DOHH2 (cell line): ENCODE measurements at regions not wholly inside any gene's neighbourhood (a gene's known extent, or its start where the extent isn't known, plus 50 kb on each side); places are given as distances from the start of the nearest gene placed in this dataset.

Experiments used
- H3F3A ChIP-seq: fragments of 200-600 bp; sonication (generic), shearing (Covaris generic); 2 replicates; pipeline ENCODE4 v1.6.0; 2016; ENCODE audit warnings: antibody characterized with exemption, mild to moderate bottlenecking; ENCODE audit not compliant: control insufficient read depth, insufficient read depth
- H3K27ac ChIP-seq: fragments of 200-600 bp; sonication (generic); 2 replicates; pipeline ENCODE4 v1.5.1; 2014; ENCODE audit warnings: low read depth, mild to moderate bottlenecking, low read length, moderate library complexity
- H3K27me3 ChIP-seq: fragments of 200-600 bp; sonication (generic); 2 replicates; pipeline ENCODE4 v1.6.1; 2014; ENCODE audit warnings: mild to moderate bottlenecking, low read length, mixed read lengths; ENCODE audit not compliant: control insufficient read depth
- H3K36me3 ChIP-seq: fragments of 200-600 bp; sonication (generic); 2 replicates; pipeline ENCODE4 v1.6.1; 2014; ENCODE audit warnings: mild to moderate bottlenecking, low read length, moderate library complexity, mixed read lengths; ENCODE audit not compliant: control insufficient read depth
- H3K4me1 ChIP-seq: fragments of 200-600 bp; sonication (generic); 2 replicates; pipeline ENCODE4 v1.6.1; 2014; ENCODE audit warnings: mild to moderate bottlenecking, low read length, mixed read lengths; ENCODE audit not compliant: control insufficient read depth
- H3K4me2 ChIP-seq: fragments of 200-600 bp; sonication (generic); 2 replicates; pipeline ENCODE4 v1.6.0; 2014; ENCODE audit warnings: mild to moderate bottlenecking, low read length, moderate library complexity
- H3K4me3 ChIP-seq: fragments of 200-600 bp; sonication (generic); 2 replicates; pipeline ENCODE4 v1.5.1; 2014; ENCODE audit warnings: mild to moderate bottlenecking, low read length, mixed read lengths
- H3K79me2 ChIP-seq: fragments of 200-600 bp; sonication (generic); 2 replicates; pipeline ENCODE4 v1.6.1; 2014; ENCODE audit warnings: mild to moderate bottlenecking, low read length, mixed read lengths; ENCODE audit not compliant: control insufficient read depth
- H3K9me2 ChIP-seq: fragments of 200-600 bp; sonication (generic); replicated peaks from 2 replicates; pipeline ENCODE4 v1.6.1; 2014; ENCODE audit warnings: mild to moderate bottlenecking, low read length, mixed read lengths; ENCODE audit not compliant: control insufficient read depth
- H3K9me3 ChIP-seq: fragments of 200-600 bp; sonication (generic); 2 replicates; pipeline ENCODE4 v1.6.1; 2014; ENCODE audit warnings: antibody characterized with exemption, low read length, mixed read lengths; ENCODE audit not compliant: control insufficient read depth, insufficient read depth
- H4K20me1 ChIP-seq: fragments of 200-600 bp; sonication (generic); 2 replicates; pipeline ENCODE4 v1.6.0; 2014; ENCODE audit warnings: low read depth, mild to moderate bottlenecking, antibody characterized with exemption, low read length, moderate library complexity; ENCODE audit not compliant: control insufficient read depth, insufficient read depth
- CTCF ChIP-seq: fragments of 200-600 bp; sonication (generic); IDR thresholded peaks from one replicate; pipeline ENCODE4 v1.5.1; 2014; ENCODE audit warnings: antibody characterized with exemption, mild to moderate bottlenecking, low read depth, low read length; ENCODE audit not compliant: poor library complexity, severe bottlenecking
- EZH2phosphoT487 ChIP-seq: fragments of 200-600 bp; sonication (generic); IDR thresholded peaks from 2 replicates; pipeline ENCODE4 v1.6.1; 2017; ENCODE audit warnings: borderline replicate concordance, mild to moderate bottlenecking, antibody characterized with exemption, low read length, moderate library complexity, mixed read lengths

DNA sequence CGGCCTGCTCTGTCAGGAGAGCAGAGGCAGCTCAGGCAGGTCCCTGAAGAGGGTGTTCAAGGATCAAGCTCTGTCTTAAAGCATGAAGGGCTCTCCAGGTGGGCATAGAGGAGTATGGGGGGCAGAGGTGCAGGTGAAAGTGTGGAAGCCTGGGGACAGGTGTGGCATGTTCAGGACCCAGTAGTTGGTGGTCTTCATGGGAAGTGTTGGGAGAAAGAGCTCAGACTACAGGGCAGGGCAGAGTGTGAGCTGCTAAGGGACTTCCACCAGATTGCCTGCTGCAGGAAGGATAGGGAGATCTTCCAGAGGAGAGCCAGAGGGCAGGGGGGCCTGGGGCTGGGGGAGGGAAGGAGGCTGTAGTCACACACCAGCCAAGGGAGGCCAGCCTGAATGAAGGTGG is 156.5 kb upstream of the GDF10 start:
- Histone ChIP-seq H4K20me1 (no peaks in the 10 kb centered on the region), H3K27me3 (no peaks in the 10 kb centered on the region), H3K27ac (no peak overlapping the region), H3K36me3 (no peaks in the 10 kb centered on the region), H3F3A (no peaks in the 10 kb centered on the region), H3K9me2 (no peaks in the 10 kb centered on the region), H3K4me1 (no peaks in the 10 kb centered on the region), H3K79me2 (no peaks in the 10 kb centered on the region), H3K4me2 (no peak overlapping the region), H3K9me3 (no peaks in the 10 kb centered on the region), H3K4me3 (no peak overlapping the region)
- TF ChIP-seq EZH2phosphoT487 (no peak), CTCF (no peak)

GRCh38 chr10:47144525-47144924 is 155.5 kb upstream of the GDF10 start:
- no peak overlapping the region for H3K27ac ChIP-seq
- no peaks in the 10 kb centered on the region for H3K9me2 ChIP-seq
- H3F3A ChIP-seq = no peaks in the 10 kb centered on the region
- H3K27me3 ChIP-seq = no peaks in the 10 kb centered on the region
- H3K4me3 ChIP-seq = no peak overlapping the region
- no peaks in the 10 kb centered on the region for H3K36me3 ChIP-seq
- no peaks in the 10 kb centered on the region for H4K20me1 ChIP-seq
- TF ChIP-seq CTCF = no peak
- no peak for TF ChIP-seq EZH2phosphoT487
- H3K4me1 ChIP-seq = no peaks in the 10 kb centered on the region
- H3K4me2 ChIP-seq = no peak overlapping the region
- H3K9me3 ChIP-seq = no peaks in the 10 kb centered on the region
- H3K79me2 ChIP-seq = no peaks in the 10 kb centered on the region

GRCh38 chr10:47145290-47145934 is 154.6 kb upstream of the GDF10 start:
- H3K27ac ChIP-seq = no peak overlapping the region

More at GRCh38 chr10:47145290-47145934, 154.6 kb upstream of the GDF10 start:
- Histone ChIP-seq H3K79me2 (no peaks in the 10 kb centered on the region), H3K4me1 (no peaks in the 10 kb centered on the region), H3K4me3 (no peak overlapping the region), H3K9me3 (no peaks in the 10 kb centered on the region), H3K27me3 (no peaks in the 10 kb centered on the region), H3K9me2 (no peaks in the 10 kb centered on the region), H3K4me2 (no peak overlapping the region), H3K36me3 (no peaks in the 10 kb centered on the region), H3F3A (no peaks in the 10 kb centered on the region), H4K20me1 (no peaks in the 10 kb centered on the region)
- TF ChIP-seq CTCF (no peak), EZH2phosphoT487 (no peak)
